Spleen (tissue), 7 donors: ENCODE measurements at regions not wholly inside any gene's neighbourhood (a gene's known extent, or its start where the extent isn't known, plus 50 kb on each side); places are given as distances from the start of the nearest gene placed in this dataset.

Experiments used
- CTCF ChIP-seq, 11 experiments: fragments of 200-600 bp in 7 of 11; fragments of 450-650 bp in 4 of 11; sonication (generic) in 4 of 11; IDR thresholded peaks in 8 of 11; conservative IDR thresholded peaks in 3 of 11; 1 replicate in 7 of 11; 2 replicates in 4 of 11; pipeline versions ENCODE4 v1.4.0 to v1.8.0; 2016 to 2021; ENCODE audit warnings: antibody characterized with exemption in 11 of 11, inconsistent platforms in 4 of 11, mild to moderate bottlenecking in 1 of 11
- POLR2A ChIP-seq, 3 donors: fragments of 450-650 bp; IDR thresholded peaks; one replicate each; pipeline ENCODE4 v1.5.1; 2017; ENCODE audit warnings: antibody characterized with exemption in 3 of 3, mild to moderate bottlenecking in 1 of 3
- donor health status: DM: no; HTN: no; CAD: no; lungs with moderate emphysema.
- donor health status: DM: no; HTN: no; CAD: no.
- donor health status: DM: no; HTN: no; CAD: no.

GRCh38 chr1:98328855-98329254, 332.7 kb upstream of the SNX7 start:
- TF ChIP-seq CTCF (IDR thresholded peaks at IDR 0.05 in 8 of 11, conservative IDR thresholded peaks at IDR 0.05 in 3 of 11) (no peak), POLR2A (IDR thresholded peaks at IDR 0.05) (no peak)
